ENCODE measurements at regions not wholly inside any gene's neighbourhood (a gene's known extent, or its start where the extent isn't known, plus 50 kb on each side); places are given as distances from the start of the nearest gene placed in this dataset.

DNA sequence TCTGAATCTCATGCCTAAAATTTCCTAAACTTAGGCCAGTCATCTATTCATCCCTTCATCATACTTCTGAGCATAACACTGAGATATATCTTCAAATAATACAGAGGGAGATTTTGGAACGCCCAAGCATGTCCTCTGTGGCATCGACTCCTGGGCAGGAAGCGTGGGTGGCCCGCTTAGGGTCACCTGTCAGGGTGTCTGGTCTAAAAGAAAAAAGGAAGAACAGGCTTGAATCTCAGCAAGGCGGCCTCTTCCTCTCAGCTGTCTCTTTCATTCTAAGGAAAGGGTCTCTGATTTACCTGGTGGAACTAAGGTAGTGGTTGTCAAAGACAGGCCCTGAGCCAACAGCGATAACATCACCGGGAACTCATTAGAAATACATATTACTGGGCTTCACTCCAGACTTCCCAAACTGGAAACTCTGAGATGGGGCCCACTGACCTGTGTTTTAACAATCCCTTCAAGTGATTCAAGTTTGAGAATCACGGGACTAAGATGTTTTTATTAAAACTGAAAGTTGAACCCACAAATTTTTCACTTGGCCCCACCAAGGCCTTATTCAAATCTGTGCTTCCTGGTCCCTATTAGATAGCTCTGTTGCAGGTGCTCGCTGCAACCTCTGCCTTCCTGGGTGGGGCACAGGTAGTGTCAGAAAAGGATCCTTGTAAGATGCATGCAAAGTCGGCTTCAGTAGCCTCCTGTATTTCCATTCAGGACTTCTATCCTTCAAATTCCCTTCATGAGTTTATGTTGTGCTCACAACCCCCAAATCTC, 162.3 kb upstream of the CCDC68 start:
- no peak for DNase-seq (ENCODE audit: extremely low read depth, insufficient read length)
- Histone ChIP-seq H3K36me3 (ENCODE audit: control insufficient read depth, insufficient read depth, low read length) (no peaks in the 10 kb centered on the region), H3K27me3 (replicated peaks; ENCODE audit: control insufficient read depth, insufficient read depth, low read length) (no peaks in the 10 kb centered on the region), H3K4me3 (replicated peaks; ENCODE audit: low read depth, low read length) (no peak overlapping the region)
- TF ChIP-seq, protein P1, sequence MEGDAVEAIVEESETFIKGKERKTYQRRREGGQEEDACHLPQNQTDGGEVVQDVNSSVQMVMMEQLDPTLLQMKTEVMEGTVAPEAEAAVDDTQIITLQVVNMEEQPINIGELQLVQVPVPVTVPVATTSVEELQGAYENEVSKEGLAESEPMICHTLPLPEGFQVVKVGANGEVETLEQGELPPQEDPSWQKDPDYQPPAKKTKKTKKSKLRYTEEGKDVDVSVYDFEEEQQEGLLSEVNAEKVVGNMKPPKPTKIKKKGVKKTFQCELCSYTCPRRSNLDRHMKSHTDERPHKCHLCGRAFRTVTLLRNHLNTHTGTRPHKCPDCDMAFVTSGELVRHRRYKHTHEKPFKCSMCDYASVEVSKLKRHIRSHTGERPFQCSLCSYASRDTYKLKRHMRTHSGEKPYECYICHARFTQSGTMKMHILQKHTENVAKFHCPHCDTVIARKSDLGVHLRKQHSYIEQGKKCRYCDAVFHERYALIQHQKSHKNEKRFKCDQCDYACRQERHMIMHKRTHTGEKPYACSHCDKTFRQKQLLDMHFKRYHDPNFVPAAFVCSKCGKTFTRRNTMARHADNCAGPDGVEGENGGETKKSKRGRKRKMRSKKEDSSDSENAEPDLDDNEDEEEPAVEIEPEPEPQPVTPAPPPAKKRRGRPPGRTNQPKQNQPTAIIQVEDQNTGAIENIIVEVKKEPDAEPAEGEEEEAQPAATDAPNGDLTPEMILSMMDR (IDR thresholded peaks at IDR 0.05; ENCODE audit: insufficient read depth, low read length, poor library complexity, severe bottlenecking), result no peak

DNA sequence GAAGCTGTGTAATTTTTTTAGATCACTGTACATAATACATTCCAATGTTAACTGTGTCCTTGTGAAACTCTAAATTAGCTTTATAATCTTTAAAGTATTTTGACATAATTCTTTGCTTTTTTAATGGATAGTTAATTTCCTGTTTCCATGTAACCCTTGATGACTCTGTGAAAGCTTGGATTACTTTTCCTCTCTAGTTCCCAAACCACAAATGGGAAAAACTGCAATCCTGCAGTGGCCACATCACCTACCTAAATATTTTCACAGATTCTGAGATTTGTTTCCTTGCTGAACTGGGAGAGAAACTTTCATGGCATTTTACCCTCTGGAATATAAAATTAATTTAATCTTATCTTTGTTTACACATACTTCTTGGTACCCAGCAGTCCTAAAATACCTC, 161.6 kb upstream of the CCDC68 start:
- Histone ChIP-seq H3K4me3 (replicated peaks; ENCODE audit: low read depth, low read length) (no peak overlapping the region), H3K36me3 (ENCODE audit: control insufficient read depth, insufficient read depth, low read length) (no peaks in the 10 kb centered on the region), H3K27me3 (replicated peaks; ENCODE audit: control insufficient read depth, insufficient read depth, low read length) (no peaks in the 10 kb centered on the region)
- no peak for DNase-seq (ENCODE audit: extremely low read depth, insufficient read length)
- TF ChIP-seq, protein P1 (IDR thresholded peaks at IDR 0.05; ENCODE audit: insufficient read depth, low read length, poor library complexity, severe bottlenecking), result no peak

DNA sequence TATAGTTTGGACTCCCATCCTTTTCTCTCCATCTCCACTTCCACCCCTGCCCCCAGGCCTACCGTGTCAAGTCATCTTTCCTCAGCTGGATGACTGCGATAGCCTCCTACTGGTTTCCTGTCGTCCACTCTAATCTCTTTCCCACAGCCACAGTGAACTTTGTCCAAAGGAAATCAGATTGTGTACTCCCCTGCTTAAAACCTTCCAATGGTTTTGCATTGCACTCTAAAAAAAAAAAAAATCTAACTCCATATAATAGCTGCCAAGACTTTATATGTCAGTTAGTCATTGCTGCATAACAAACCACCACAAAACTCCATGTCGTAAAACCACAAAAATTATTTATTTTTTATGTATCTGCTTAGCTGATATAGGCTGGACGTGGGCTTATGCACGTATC, 160.2 kb upstream of the CCDC68 start:
- Histone ChIP-seq H3K4me3 (replicated peaks; ENCODE audit: low read depth, low read length) (no peak overlapping the region), H3K36me3 (ENCODE audit: control insufficient read depth, insufficient read depth, low read length) (no peaks in the 10 kb centered on the region), H3K27me3 (replicated peaks; ENCODE audit: control insufficient read depth, insufficient read depth, low read length) (no peaks in the 10 kb centered on the region)
- TF ChIP-seq, protein P1 (IDR thresholded peaks at IDR 0.05; ENCODE audit: insufficient read depth, low read length, poor library complexity, severe bottlenecking), result no peak
- DNase-seq (ENCODE audit: extremely low read depth, insufficient read length), result no peak

DNA sequence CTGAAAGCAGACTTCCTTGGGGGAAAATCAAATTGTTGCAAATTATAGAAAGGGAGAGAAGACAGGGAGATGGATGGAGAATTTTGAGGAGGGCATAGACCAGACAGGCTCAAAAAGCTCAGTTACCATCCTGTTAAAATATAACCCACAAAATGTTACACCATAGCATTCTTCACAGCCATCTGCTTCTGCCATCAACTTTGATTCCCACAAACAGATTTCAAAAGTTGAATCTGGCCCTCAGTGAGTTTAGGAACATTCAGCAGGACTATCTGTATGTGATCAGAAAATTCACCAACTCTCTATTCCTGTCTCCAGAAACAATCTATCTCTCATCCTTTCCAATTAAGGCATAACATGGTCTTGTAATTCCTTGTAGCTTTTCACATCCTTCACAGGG, 159.8 kb upstream of the CCDC68 start:
- no peak overlapping the region for H3K4me3 ChIP-seq (replicated peaks; ENCODE audit: low read depth, low read length)

DNA sequence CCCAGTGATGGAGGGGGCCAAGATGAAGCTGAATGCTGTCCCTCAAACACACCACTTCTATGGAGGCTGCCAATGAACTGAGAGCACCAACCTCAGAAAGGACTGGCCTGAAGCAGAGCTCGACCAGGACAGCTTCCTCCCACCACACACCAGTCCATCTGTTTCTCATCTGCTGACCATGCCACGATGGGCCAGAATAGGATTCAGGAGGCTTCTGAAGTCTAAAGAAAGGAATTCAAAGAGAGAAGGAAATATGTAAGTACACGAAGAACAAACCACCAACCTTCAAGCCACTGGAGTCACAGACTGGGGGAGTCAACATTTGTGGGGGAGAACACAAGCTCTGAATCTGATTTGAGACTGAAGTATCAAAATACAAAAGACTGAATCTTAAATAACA, 157.6 kb upstream of the CCDC68 start:
- TF ChIP-seq, protein P1 (IDR thresholded peaks at IDR 0.05; ENCODE audit: insufficient read depth, low read length, poor library complexity, severe bottlenecking), result no peak
- Histone ChIP-seq H3K4me3 (replicated peaks; ENCODE audit: low read depth, low read length) (no peak overlapping the region), H3K27me3 (replicated peaks; ENCODE audit: control insufficient read depth, insufficient read depth, low read length) (no peaks in the 10 kb centered on the region), H3K36me3 (ENCODE audit: control insufficient read depth, insufficient read depth, low read length) (no peaks in the 10 kb centered on the region)
- no peak for DNase-seq (ENCODE audit: extremely low read depth, insufficient read length)

More for the DNA sequence above, 159.8 kb upstream of the CCDC68 start:
- TF ChIP-seq, protein P1 (IDR thresholded peaks at IDR 0.05; ENCODE audit: insufficient read depth, low read length, poor library complexity, severe bottlenecking), result no peak
- Histone ChIP-seq H3K36me3 (ENCODE audit: control insufficient read depth, insufficient read depth, low read length) (no peaks in the 10 kb centered on the region), H3K27me3 (replicated peaks; ENCODE audit: control insufficient read depth, insufficient read depth, low read length) (no peaks in the 10 kb centered on the region)
- DNase-seq (ENCODE audit: extremely low read depth, insufficient read length), result no peak
